ENCODE measurements at regions not wholly inside any gene's neighbourhood (a gene's known extent, or its start where the extent isn't known, plus 50 kb on each side); places are given as distances from the start of the nearest gene placed in this dataset.

DNA sequence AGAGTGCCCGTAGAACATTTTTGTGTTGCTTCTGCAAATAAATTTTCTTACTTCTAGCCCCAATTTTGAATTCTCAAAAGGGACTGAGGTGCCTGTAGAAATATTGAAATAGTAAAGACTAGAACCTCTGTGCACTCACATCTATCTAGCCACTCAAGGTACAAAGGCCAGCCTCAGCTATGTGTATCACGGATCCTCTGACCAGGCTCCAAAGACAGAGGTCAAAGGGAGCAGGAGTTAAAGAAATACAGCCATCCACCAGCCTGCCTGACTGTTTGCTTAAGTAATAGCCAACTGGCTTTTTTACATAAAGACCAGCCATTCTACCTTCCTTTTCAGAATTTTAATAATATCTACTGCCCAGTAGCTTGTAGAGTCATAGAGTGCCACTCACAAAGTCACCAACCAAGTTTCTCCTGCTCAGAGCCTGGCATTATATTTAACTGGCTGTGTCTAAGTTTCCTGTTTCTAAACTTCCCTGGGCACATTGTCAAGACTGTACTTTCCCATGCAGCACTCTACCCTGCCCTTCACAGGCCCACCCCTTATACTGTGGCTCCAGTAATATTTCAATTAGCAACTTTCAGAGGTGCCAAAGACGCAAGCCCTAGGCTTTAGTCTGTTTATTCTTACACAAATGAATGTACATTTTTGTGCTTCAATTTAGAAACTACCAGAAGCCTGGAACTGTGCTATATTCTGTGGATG lies 338.3 kb upstream of the NT5C1B start:
- no peak for DNase-seq (ENCODE audit: low spot score)

DNA sequence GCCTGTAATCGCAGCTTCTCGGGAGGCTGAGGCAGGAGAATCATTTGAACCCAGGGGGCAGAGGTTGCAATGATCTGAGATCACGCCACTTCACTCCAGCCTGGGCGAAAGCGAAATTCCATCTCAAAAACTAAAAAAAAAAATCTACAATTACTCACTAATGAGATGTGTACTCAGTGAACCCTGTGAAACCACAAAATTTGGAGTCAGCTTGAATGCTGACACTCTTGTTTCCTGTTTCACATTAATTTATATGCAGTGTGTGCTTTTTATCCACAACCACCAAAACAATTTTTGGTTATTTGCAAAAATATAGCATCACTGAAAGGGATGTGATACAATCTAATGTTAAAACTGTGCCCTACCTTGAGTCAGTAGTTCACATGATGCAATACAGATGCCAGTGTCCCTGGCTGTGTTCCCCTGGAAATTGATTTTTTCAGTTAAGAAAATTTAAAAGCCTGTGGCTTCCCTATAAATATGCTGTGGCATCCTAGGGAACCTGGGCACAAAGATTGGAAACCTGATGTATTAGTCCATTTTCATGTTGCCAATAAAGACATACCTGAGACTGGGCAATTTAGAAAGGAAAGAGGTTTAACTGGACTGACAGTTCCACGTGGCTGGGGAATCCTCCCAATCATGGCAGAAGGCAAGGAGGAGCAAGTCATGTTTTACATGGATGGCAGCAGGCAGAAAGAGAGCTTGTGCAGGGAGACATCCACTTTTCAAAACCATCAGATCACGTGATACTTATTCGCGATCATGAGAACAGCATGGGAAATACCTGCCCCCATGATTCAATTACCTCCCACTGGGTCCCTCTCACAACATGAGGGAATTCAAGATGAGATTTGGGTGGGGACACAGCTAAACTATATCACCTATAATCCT lies 337.5 kb upstream of the NT5C1B start:
- DNase-seq (ENCODE audit: low spot score), result no peak

DNA sequence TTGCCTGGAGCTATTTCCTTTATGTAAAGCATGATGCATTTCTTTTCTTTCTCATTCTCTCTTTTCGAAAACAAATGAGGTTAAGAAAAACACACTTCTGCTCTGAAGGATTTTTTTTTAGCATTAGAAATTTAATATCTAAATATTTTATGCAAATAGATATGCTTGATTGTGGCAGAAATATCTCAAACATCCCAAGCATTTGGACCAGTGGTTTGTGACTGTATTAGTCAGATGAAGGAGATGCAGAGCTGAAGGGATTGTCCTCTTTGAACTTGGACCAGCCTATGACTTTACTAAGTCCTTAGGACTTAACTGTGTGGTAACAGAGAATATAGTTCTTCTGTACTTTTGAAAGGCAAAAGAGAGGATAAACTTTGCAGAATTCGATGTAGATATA lies 335.9 kb upstream of the NT5C1B start:
- no peak for DNase-seq (ENCODE audit: low spot score)

DNA sequence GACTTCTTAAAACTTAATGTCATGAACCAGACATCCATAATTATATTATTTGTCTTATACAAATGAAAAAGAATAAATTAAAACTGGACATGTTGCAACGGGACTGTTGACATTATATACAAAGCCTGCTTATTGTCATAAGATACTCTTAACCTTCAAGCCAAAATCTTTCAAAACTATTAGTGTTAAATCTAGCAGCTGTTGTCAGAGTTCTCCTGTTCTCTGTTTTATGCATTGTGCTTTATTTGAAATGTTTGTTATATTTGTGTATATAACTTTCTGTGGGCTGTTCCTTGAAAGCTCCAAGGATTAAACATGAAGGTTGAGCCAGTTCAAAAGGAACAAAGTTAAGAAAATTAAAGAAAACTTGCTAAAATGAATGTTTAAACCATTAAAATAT lies 335.5 kb upstream of the NT5C1B start:
- DNase-seq (ENCODE audit: low spot score), result no peak

DNA sequence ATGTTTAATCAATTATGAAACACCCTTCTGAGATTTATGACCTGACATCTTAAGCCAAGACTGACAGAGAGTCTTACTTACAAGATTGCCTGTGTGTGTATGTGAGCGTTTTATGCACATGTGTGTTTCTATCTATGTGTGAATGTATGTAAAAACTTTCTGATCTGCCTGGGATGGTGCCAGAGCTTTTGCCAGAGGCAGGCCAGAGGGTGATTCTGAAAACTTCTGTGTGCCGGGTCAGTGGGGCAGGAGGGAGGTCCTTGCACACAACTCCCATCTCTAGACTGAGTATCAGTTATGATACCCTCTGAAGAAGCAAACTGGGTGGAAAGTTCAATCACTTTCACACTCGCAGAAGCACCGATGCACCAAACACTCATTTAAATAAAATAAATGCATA lies 335.0 kb upstream of the NT5C1B start:
- DNase-seq (ENCODE audit: low spot score), result no peak

DNA sequence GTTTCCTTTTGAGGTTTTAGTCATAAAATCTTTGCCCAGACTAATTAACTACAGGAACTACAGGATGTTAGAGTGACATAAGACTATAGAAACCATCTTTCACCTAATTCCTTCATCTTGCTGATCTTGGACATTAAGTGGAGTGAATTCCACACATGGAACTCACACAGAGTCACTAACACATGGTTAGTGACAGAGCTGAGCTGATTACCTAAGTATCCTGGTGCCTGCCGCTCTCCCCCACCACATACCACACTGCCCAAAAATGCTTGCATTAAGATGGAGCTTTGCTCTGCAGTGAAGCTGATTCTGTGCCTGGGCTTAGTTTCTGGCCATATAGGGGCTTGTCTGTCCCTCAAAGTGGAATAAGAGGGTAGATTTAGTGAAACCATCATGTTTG lies 332.9 kb upstream of the NT5C1B start:
- no peak for DNase-seq (ENCODE audit: low spot score)

DNA sequence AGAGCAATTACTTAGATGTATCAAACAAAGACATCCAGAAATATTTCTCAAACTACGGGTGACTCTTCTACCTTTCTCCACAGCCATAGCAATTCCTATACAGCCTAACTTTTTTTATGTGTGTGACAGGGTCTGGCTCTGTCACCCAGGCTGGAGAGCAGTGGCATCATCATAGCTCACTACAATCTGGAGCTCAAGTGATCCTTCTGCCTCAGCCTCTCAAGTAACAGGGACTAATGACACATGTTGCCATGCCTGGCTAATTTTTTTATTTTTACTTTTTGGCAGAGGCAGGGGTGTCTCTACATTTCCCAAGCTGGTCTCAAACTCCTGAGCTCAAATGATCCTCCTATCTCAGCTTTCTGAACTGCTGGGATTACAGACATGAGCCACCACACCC lies 328.9 kb upstream of the NT5C1B start:
- no peak for DNase-seq (ENCODE audit: low spot score)

DNA sequence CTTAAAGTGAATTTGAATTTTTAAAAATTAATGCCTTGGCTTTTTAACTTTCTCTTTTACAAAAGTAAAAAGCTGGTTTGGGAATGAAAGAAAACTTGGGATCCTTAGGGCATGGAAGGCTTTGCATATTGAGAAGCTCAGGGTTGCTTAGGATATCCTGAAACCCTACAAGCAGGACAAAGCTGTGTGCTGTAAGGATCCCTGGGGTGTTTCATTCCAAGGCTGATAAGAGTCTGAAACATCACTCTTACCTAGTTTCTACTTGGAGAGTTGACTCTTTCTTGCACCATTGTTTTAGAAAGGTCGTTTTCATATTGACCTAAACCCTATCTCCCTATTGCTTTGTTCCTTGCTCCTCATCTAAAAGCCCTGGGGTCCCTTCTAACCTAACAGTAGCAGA lies 325.9 kb upstream of the NT5C1B start:
- no peak for DNase-seq (ENCODE audit: low spot score)

DNA sequence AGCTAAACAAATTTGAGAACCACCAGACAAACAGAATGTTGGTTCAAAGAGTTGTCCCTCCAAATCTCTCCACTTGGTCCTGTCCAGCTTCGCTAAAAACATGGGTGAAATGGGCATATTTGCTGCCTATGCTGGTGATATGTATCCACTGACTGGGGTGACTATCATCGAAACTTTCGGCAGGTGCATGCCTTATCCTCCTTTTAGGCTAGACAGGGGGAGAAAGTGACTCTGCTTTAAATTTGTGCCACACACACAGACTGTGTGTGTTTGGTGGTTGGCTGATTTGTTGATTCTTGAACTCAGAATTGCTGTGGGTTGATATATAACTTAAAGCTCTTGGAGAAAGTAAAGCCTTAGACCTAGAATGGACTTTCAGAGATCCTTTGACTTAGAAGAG lies 324.1 kb upstream of the NT5C1B start:
- DNase-seq (ENCODE audit: low spot score), result no peak

DNA sequence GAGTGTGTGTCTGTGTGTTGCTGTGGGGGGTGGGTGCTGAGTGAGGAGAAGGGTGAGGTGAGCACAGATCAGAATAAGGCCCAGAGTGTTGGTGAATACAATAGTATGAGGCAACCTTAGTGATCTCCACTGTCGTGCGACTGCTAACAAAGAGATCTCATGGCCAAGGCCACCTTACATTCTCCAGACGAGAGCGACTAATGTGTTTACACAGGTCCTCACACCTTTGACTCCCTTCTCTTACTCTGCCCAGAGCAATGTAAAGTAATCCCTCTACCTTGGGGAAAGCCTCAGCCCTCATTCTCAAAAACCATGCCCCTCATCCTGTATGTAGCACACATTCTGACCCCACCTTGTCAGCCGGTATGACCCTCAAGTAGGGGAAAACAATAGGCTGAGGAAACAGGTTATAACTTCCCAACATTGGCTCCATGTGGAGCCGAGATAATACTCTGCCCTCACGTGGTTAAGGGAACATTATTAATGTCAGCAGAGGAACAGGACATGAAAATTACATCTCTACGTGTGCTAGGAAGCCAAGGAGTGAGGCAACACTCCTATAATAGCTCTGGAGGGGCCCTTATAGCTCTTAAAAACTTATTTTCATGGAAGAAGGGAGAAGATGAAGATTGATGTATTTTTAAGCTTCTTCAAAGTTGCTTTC lies 323.0 kb upstream of the NT5C1B start:
- DNase-seq (ENCODE audit: low spot score), result no peak

DNA sequence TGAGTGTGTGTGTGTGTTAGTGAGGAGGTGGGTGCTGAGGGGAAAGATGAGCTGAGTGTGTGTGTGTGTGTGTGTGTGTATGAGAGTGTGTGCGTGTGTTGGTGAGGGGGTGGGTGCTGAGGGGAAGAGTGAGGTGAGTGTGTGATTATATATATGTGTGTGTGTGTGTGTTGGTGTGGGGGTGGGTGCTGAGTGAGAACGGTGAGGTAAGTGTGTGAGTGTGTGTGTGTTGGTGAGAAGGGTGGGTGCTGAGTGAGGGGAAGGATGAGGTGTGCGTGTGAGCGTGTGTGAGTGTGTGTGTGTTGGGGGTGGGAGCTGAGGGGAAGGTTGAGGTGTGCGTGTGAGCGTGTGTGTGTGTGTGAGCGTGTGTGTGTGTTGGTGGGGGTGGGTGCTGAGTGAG lies 322.0 kb upstream of the NT5C1B start:
- no peak for DNase-seq (ENCODE audit: low spot score)

DNA sequence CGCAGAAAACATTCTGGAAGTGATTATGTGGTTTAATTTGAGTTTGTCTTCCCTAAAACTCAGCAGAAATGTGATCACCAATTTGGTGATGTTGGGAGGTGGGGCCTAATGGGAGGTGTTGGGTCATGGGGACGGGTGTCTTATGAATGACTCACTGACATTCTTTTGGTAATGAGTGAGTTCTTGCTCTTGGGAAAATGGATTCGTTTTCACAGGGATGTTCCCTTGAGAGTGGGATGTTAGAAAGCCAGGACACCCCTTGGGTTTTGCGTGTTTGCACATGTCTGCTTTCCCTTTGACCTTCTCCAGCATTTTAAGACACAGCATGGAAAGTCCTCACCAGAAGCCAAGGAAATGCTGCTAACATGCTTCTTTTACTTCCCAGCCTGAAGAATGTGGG lies 321.5 kb upstream of the NT5C1B start:
- no peak for DNase-seq (ENCODE audit: low spot score)

DNA sequence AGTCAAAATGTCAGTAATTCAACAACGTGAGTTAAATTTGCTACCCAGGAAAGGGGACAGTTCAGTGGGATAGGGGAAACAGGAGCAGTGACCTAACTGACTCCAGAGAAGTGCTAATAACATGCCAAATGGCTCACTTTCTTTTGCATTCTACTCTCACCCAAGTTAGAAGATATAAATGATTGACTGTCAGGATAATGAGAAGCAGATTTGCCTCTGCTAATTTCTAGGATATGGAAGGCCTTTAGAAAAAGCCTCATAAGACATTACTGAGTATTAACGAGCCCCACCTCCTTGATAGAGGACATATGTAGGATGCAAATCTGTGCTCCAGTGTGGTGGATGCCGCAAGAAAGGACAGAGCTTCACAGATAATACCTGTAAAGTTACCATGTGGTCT lies 318.6 kb upstream of the NT5C1B start:
- DNase-seq (ENCODE audit: low spot score), result no peak

DNA sequence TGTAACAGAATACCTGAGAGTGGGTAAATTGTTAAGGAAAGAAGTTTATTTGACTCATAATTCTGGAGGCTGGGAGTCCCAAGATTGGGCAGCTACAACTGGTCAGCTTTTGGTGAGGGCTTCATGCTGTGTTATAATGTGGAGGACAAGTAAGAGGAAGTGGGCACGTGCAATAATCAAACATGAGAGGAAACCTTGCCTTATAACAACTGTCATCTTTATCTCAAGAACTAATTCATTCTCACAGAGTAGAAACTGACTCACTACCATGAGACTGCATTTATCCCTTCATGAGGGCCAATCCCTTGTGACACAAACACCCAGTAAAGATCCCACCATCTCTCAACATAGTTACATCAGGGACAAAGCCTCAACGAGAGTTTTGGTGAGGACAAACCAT lies 318.1 kb upstream of the NT5C1B start:
- no peak for DNase-seq (ENCODE audit: low spot score)

DNA sequence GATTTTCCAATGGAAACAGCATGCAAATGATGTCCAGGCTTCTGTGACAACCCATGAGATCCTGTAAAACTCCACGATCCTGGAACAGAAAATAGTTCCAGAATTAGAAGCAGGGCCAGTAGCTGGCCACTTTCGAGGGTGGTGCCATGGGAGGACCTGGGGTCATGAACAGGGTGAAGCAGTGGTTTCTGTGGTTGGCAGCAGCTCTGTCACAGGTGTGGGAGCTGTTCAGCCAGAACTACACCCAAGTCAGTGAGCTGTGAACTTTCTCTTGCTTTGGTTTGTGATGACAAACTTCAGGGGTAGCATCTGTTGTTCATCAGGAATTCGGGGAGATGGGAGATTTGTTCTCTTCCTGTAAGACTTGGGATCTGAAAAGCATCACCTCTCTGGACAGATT lies 314.4 kb upstream of the NT5C1B start:
- no peak for DNase-seq (ENCODE audit: low spot score)

DNA sequence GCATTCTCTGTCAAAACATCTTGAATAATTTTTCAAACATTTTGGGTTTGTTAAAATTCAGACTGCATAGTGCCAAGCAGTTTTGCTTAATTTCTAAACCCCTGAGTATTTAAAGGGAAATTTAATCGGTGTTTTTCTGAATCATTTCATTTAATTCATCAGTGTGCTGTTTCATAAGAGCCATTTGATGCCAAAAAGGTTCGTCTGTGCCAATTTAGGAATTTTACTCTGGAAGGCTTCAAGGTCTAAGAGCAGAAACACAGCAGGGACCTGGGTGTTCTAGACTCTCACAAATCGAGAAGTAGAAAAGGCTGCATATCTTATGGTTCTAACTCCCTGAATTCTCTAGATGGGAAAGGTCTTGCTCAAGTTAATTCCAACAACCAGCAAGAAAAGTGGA lies 311.9 kb upstream of the NT5C1B start:
- DNase-seq (ENCODE audit: low spot score), result peak; percentile 2

DNA sequence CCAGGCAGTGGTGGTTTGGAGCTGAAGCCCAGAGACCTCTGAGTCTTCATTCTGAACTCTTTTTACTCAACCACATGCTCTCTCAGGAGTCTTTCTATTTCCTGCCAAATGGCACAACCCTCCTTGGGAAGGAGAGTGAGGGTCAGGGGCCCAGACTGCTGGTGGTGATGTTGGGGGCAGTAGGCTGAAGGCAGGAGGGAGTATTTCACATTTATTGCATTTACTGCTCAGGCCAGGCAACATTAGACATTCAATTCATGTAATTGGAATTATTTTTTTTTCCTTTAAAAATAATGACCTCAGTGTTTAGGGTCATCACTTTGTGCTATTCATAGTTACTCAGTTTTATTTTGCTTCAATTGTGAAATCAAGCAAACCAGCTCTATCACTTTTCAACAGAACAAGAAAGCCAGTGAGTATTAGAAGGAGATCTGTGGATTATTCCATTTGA lies 311.3 kb upstream of the NT5C1B start:
- DNase-seq (ENCODE audit: low spot score), result peak; percentile 21

DNA sequence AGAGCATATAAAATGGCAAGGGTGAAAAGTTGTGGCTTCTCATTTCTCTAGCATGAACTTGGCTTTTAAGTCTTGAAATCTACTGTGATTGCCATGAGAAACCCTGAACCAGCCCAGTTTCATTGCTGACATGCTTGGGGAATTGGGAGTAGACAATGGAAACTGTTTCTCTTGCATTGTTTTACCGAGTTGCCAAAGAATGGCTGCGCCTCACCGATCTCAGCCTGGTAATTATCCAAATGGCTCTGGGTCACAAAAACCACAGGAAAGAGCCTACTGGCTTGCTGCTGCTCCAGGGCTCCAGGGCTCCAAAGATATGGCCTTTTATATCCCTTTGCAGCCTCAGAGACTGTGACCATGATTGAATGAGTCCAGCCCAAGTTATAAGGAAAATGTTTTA lies 310.4 kb upstream of the NT5C1B start:
- no peak for DNase-seq (ENCODE audit: low spot score)

DNA sequence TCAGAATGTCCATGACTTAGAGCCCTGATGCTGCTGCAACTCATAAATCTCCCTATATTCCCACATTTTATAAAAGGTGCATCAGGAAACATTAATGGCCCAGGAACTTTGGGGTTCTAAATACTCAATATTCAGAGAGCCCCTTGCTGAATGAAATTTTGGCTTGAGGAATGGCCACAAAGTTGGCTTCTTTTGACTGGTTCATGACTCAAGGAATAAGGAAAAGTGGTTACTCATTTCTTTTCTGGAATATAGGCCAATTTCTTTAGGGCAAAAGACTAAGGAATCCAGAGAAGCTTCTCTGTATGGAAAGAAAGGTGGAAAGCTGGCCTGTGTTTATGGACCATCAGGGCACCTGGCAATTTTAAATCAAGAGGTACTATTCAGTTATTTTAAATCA lies 308.9 kb upstream of the NT5C1B start:
- no peak for DNase-seq (ENCODE audit: low spot score)

DNA sequence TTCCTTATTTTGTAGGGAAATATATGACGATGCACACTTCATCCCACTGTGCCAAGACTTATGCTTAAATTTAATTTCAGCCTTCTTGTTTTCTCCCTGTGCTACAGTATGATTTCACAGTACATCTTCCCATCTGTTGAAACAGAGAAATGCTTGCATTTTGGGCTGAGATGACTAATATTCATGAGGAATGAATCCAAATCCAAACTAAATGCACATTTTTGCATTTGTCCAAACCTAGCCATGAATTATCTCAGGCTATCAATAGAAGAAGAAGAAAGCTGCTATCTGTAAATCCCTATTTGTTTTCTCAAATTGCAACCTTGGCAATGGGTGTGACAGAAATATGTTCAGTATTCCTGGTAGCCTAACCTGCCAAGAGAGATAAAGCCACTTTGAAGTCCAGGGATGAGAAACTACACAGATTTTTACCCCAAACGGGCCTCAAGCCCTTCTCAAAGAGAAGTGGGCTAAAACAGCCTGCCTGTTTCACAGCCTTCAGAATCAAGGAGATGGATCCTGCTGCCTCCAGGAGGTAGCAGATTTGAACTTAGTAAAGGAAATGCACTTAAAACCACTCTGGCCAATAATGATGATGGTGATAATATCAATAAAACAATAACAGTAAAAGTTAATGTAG lies 306.9 kb upstream of the NT5C1B start:
- DNase-seq (ENCODE audit: low spot score), result peak; percentile 1

DNA sequence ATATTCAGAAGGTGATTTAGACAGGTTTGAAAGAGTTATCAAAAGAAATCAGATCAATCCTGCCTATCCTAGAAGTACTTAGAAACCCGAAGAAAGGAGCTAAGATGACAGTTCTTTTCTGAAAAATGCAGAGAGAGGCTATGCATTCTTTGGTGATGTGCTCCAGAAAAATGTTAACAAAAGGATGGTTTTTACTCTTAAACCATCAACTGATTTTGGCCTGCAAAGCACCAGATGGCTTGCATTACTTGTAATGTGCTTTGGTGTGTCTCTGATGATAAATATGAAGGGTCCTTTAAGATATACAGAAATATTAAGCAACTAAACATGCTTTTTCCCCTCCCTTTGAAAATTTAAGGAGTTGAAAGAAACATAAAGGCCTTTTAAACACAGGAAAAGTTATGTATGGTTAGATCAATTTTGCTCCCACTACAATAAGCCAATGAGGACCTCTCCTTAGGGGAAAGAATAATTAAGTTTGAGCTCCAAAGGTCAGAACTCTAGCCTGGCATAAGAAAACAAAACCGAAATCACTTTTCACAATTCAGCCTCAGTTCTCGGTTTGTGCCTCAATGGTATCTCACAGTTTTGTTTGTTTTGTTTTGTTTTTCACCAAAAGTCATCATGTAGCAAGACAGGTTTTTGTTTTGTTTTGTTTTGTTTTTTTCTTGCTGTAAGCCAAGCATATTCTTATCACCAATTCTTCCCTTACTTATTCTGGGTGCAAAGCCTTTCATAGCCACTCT lies 302.4 kb upstream of the NT5C1B start:
- no peak for DNase-seq (ENCODE audit: low spot score)
